MM.1S (cell line): ENCODE measurements at regions not wholly inside any gene's neighbourhood (a gene's known extent, or its start where the extent isn't known, plus 50 kb on each side); places are given as distances from the start of the nearest gene placed in this dataset.

Source experiments
- DNase-seq: peaks from one replicate; pipeline ENCODE4 v3.0.0-alpha.2; 2015
- H2AFZ ChIP-seq: fragments of 300-600 bp; sonication (generic); 2 replicates; pipeline ENCODE4 v1.6.0; 2016; ENCODE audit warnings: antibody characterized with exemption, low read length
- H3F3A ChIP-seq: fragments of 300-600 bp; sonication (generic); 2 replicates; pipeline ENCODE4 v1.6.1; 2016; ENCODE audit warnings: mild to moderate bottlenecking, antibody characterized with exemption, low read length, moderate library complexity, mixed read lengths; ENCODE audit not compliant: insufficient read depth
- H3K27ac ChIP-seq: fragments of 300-600 bp; sonication (generic); 2 replicates; pipeline ENCODE4 v1.5.1; 2016; ENCODE audit warnings: mild to moderate bottlenecking, low read length
- H3K27me3 ChIP-seq: fragments of 300-600 bp; sonication (generic); replicated peaks from 2 replicates; pipeline ENCODE4 v1.6.0; 2016; ENCODE audit warnings: low read length; ENCODE audit not compliant: insufficient read depth
- H3K36me3 ChIP-seq: fragments of 300-600 bp; sonication (generic); replicated peaks from 2 replicates; pipeline ENCODE4 v1.6.1; 2016; ENCODE audit warnings: mild to moderate bottlenecking, low read length, mixed read lengths; ENCODE audit not compliant: insufficient read depth
- H3K4me1 ChIP-seq: fragments of 300-600 bp; sonication (generic); 2 replicates; pipeline ENCODE4 v1.6.1; 2016; ENCODE audit warnings: low read length, mixed read lengths
- H3K4me2 ChIP-seq: fragments of 300-600 bp; sonication (generic); 2 replicates; pipeline ENCODE4 v1.6.0; 2016; ENCODE audit warnings: low read depth, low read length
- H3K4me3 ChIP-seq: fragments of 300-600 bp; sonication (generic); 2 replicates; pipeline ENCODE4 v1.5.1; 2016; ENCODE audit warnings: low read length, mixed read lengths
- H3K79me2 ChIP-seq: fragments of 300-600 bp; sonication (generic); 2 replicates; pipeline ENCODE4 v1.6.1; 2016; ENCODE audit warnings: mixed run types, low read length, mixed read lengths
- H3K9ac ChIP-seq: fragments of 300-600 bp; sonication (generic); 2 replicates; pipeline ENCODE4 v1.6.1; 2016; ENCODE audit warnings: low read length, mixed read lengths
- H3K9me2 ChIP-seq: fragments of 300-600 bp; sonication (generic); replicated peaks from 2 replicates; pipeline ENCODE4 v1.6.1; 2016; ENCODE audit warnings: mild to moderate bottlenecking, low read length, mixed read lengths; ENCODE audit not compliant: insufficient read depth
- H3K9me3 ChIP-seq: fragments of 300-600 bp; sonication (generic); replicated peaks from 2 replicates; pipeline ENCODE4 v1.6.1; 2016; ENCODE audit warnings: mild to moderate bottlenecking, low read length, mixed read lengths; ENCODE audit not compliant: insufficient read depth
- H4K20me1 ChIP-seq: fragments of 300-600 bp; sonication (generic); 2 replicates; pipeline ENCODE4 v1.6.1; 2016; ENCODE audit warnings: mild to moderate bottlenecking, low read length, moderate library complexity, mixed read lengths; ENCODE audit not compliant: insufficient read depth
- EZH2 ChIP-seq: fragments of 300-600 bp; sonication (generic); optimal IDR thresholded peaks from 2 replicates; pipeline ENCODE3; 2017; ENCODE audit warnings: low read depth, mild to moderate bottlenecking, antibody characterized with exemption, low read length, mixed read lengths
- EZH2phosphoT487 ChIP-seq: fragments of 300-600 bp; sonication (generic); IDR thresholded peaks from 2 replicates; pipeline ENCODE4 v1.6.1; 2018; ENCODE audit warnings: antibody characterized with exemption, low read length
- TF ChIP-seq, protein P1 (sequence below): fragments of 300-600 bp; sonication (generic); IDR thresholded peaks from 2 replicates; pipeline ENCODE4 v1.5.1; 2016; ENCODE audit warnings: antibody characterized with exemption, low read length, mixed read lengths

DNA sequence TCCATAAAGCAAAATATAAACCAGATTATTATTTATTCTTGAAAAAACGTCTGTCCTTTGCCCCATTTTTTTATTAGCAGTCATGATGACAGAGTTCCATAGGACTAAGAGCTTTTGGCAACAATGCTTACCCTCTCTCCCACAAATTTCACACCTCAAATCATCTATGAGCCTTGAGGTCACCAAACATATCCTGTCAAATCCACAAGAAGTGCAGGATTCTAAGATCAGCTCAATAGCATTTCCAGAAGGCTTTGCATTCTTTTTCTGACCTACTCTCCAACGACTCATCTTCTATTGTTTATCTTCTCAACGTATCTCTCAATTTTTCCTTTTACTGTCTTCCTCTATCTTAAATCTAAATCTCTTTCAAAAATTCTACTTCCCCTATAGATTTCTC is 619.1 kb upstream of the BCHE start:
- Histone ChIP-seq H3F3A (no peaks in the 10 kb centered on the region), H3K36me3 (no peaks in the 10 kb centered on the region), H3K4me3 (no peak overlapping the region), H3K27ac (no peak overlapping the region), H4K20me1 (no peaks in the 10 kb centered on the region), H3K79me2 (no peaks in the 10 kb centered on the region), H3K9me3 (no peaks in the 10 kb centered on the region), H3K4me1 (no peaks in the 10 kb centered on the region), H2AFZ (no peak overlapping the region), H3K4me2 (no peak overlapping the region), H3K27me3 (no peaks in the 10 kb centered on the region), H3K9ac (no peak overlapping the region), H3K9me2 (no peaks in the 10 kb centered on the region)
- TF ChIP-seq EZH2phosphoT487, result no peak
- TF ChIP-seq, protein P1, sequence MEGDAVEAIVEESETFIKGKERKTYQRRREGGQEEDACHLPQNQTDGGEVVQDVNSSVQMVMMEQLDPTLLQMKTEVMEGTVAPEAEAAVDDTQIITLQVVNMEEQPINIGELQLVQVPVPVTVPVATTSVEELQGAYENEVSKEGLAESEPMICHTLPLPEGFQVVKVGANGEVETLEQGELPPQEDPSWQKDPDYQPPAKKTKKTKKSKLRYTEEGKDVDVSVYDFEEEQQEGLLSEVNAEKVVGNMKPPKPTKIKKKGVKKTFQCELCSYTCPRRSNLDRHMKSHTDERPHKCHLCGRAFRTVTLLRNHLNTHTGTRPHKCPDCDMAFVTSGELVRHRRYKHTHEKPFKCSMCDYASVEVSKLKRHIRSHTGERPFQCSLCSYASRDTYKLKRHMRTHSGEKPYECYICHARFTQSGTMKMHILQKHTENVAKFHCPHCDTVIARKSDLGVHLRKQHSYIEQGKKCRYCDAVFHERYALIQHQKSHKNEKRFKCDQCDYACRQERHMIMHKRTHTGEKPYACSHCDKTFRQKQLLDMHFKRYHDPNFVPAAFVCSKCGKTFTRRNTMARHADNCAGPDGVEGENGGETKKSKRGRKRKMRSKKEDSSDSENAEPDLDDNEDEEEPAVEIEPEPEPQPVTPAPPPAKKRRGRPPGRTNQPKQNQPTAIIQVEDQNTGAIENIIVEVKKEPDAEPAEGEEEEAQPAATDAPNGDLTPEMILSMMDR, result no peak
- TF ChIP-seq EZH2, result no peak
- DNase-seq, result no peak

DNA sequence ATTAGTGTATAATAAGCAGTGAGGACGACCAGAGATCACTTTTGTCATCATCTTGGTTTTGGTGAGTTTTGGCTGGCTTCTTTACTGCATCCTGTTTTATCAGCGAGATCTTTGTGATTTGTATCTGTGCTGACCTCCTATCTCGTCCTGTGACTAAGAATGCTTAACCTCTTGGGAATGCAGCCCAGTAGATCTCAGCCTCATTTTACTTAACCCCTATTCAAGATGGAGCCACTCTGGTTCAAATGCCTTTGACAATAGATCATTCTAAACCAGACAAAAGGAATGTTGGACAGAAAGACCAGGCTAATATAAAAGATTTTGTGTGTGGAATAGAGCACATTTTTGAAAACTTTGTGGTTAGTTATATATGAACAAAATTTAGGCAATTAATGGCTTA is 618.5 kb upstream of the BCHE start:
- no peak overlapping the region for H3K4me2 ChIP-seq
- H3K9me3 ChIP-seq, result no peaks in the 10 kb centered on the region
- H2AFZ ChIP-seq, result no peak overlapping the region
- H3K36me3 ChIP-seq, result no peaks in the 10 kb centered on the region
- no peaks in the 10 kb centered on the region for H3K9me2 ChIP-seq
- H3F3A ChIP-seq, result no peaks in the 10 kb centered on the region
- no peak overlapping the region for H3K4me3 ChIP-seq
- TF ChIP-seq EZH2phosphoT487 (no peak), EZH2 (no peak)
- TF ChIP-seq, protein P1, result no peak
- H3K27me3 ChIP-seq, result no peaks in the 10 kb centered on the region
- no peak overlapping the region for H3K9ac ChIP-seq
- H3K79me2 ChIP-seq, result no peaks in the 10 kb centered on the region
- no peaks in the 10 kb centered on the region for H4K20me1 ChIP-seq
- no peak overlapping the region for H3K27ac ChIP-seq
- DNase-seq, result no peak
- no peaks in the 10 kb centered on the region for H3K4me1 ChIP-seq

DNA sequence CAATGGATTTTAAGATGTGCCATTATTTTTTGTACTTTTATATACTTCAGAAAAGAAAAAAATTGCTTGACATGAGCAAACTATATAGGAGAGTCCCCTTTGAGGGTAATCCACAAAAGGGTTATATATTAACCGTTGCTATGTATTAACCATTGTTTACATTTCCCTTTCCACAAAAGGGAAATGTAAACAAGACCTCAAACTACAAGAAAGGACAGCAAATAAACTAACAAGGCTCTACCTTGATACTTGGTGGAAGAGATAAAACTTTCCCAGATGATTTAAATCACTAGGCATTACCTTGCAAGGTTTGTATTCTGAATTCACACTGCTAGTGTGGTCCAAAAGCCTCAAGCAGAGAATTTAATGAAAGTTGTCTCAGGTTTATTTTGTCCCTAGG is 616.3 kb upstream of the BCHE start:
- no peaks in the 10 kb centered on the region for H3K79me2 ChIP-seq
- no peaks in the 10 kb centered on the region for H3K9me3 ChIP-seq
- H3K36me3 ChIP-seq, result no peaks in the 10 kb centered on the region
- no peaks in the 10 kb centered on the region for H3K4me1 ChIP-seq
- H3K27me3 ChIP-seq, result no peaks in the 10 kb centered on the region
- H3F3A ChIP-seq, result no peaks in the 10 kb centered on the region
- H3K4me2 ChIP-seq, result no peak overlapping the region
- H3K9me2 ChIP-seq, result no peaks in the 10 kb centered on the region
- TF ChIP-seq EZH2 (no peak), EZH2phosphoT487 (no peak)
- TF ChIP-seq, protein P1, result no peak
- DNase-seq, result no peak
- H2AFZ ChIP-seq, result no peak overlapping the region
- H3K9ac ChIP-seq, result no peak overlapping the region
- H3K4me3 ChIP-seq, result no peak overlapping the region
- no peak overlapping the region for H3K27ac ChIP-seq
- H4K20me1 ChIP-seq, result no peaks in the 10 kb centered on the region
